ENCODE measurements at regions not wholly inside any gene's neighbourhood (a gene's known extent, or its start where the extent isn't known, plus 50 kb on each side); places are given as distances from the start of the nearest gene placed in this dataset.

- DNase-seq: no peak
Measured at GRCh38 chr1:200248541-200248940, 161.3 kb downstream of the ZNF281 start.

DNA sequence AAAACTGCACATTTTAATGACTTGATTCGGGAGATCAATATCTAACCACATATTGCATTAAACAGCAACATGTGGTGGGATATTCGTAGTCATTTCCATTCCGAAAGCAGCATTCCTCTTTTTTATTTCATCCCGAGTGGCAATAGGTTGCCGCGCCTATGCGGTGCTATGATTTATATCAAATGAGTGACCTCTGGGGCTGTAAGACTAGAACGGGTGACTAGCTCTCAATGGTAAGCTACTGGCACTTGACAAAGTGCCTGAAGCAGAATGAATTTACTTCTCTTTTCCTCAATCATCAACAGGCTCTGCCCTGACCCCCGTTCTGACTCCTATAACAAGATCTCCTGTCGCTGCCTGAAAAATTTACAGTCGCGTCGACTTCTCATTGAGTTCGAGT is 162.3 kb downstream of the ZNF281 start:
- no peak for DNase-seq

- no peak for DNase-seq
Measured at GRCh38 chr1:200245473-200245872, 164.4 kb downstream of the ZNF281 start.

DNA sequence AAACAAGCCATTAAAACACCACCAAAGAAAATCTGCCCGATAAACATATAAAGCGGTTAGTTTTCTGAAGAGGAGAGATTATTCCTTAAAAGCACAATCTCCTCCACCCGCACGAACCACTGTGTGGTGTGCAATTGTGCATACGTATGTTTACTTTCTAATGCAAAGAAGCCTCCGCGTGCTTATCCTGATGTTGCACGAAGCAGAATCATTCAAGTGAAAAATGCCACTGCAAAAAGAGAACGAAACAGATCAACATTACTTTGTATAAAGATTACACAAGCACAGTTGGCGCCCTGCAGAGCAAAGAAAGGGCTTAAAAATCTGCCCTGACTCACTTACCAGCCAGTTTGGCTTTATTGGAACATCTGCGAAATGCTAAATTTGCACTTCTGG is 166.8 kb downstream of the ZNF281 start:
- DNase-seq: no peak

- DNase-seq: peak; percentile 3
Measured at GRCh38 chr1:200242110-200243041, 167.5 kb downstream of the ZNF281 start.

DNA sequence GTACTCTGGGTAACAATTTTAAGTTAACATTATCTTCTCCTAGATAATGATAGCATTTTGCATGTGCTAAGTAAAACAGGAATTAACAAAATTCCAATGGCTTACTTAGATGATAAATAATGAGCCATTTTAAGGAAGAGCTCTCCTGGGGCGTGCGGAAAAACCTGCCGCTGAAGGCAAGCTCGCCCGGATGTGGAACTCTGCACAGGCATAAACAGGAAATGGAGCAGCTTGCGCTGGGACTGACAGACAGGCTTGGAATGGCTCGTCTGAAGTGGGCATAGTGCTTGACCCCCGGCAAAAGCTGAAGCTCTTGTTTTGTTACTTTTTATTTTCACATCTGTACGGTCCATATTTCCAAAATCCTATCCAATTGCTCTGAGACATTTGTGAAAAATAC is 169.2 kb downstream of the ZNF281 start:
- no peak for DNase-seq

- no peak for DNase-seq
Measured at GRCh38 chr1:200238311-200238710, 171.5 kb downstream of the ZNF281 start.

GRCh38 chr1:200237066-200237465 is 172.8 kb downstream of the ZNF281 start:
- DNase-seq: no peak

- no peak for DNase-seq
Measured at GRCh38 chr1:200234938-200235337, 174.9 kb downstream of the ZNF281 start.

DNA sequence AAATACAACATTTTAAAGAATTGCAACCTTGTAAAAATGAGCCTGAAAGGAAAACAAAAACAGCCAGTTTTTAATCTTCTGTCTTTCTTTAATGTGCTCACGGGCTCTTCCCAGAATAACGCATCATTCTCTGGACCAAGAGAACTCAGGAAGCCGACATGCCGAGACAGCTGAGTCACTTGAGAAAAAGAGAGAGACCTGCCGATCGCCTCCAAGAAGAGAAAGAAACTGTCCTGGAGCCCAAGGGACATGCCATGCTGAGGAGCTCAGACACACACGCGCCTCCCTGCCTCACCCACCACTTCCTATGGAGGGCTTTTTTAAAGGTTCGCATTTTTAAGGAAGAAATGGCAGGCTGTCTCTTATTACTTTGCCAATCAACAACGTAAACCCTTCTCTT is 176.4 kb downstream of the ZNF281 start:
- DNase-seq: no peak

DNA sequence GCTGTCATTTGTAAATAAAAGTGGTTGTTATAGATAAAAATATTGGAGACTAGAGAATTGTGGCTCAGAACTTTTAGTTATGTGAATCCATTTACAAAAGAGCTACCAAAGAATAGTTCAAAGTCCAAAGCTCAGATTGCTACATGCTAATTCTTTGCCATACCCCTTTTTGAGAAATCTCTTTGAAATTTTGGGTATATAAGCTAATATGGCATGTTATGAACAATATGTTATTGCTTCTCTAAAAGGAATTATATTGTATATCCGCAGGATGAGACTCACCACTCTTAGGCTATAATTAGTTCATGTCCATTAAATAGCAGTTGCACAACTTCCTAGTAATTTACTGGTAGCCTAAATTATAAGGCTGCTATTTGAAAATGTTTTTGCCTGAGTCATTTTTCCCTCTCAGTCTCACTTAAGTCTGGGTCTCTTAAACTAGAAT is 178.0 kb downstream of the ZNF281 start:
- no peak for DNase-seq

DNA sequence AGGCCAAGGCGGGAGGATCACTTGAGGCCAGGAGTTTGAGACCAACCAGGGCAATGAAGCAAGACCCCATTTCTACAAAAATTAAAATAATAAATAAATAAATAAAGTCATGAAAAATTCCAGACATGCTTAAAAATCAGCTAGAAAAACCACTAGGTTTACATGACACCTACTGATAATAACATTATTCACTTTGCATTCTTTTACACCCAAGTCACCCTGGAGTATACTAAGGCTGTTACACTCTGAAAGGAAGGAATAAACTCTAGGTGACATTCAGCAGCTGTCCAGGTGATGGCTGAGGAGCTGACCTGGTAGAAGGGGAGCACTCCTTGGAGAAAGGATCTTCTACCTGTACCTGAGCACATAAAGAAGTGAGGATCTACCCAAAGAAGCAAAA is 179.2 kb downstream of the ZNF281 start:
- DNase-seq: no peak

GRCh38 chr1:200228486-200228885 is 181.3 kb downstream of the ZNF281 start:
- DNase-seq: no peak

DNA sequence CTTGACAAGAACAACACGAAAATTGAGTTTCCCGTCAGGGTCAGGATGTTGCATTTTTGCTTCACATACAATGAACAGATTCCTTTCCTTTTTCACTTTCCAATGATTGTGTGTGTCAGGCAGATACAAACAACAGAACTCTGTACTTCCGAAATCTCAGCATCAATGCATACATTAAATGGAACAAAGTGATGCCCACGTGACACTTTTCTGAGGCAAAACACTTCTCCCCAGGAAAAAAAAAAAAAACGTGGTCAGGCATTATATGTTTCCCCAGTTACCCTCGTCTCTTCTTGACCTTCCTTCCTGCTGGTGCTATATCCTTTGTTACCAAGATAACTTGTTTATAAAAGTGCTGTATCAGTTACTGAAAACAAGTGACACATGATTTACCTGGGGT is 181.8 kb downstream of the ZNF281 start:
- DNase-seq: no peak
